ENCODE measurements at regions not wholly inside any gene's neighbourhood (a gene's known extent, or its start where the extent isn't known, plus 50 kb on each side); places are given as distances from the start of the nearest gene placed in this dataset.
"Not testable (repeated sequence)": the region's sequence is repeated elsewhere in the genome, so short reads cannot be mapped to it uniquely, and the experiment has no call there.

- DNase-seq, result no peak
Observed at GRCh38 chr12:78269620-78270019, 438.9 kb downstream of the NAV3 start.

DNA sequence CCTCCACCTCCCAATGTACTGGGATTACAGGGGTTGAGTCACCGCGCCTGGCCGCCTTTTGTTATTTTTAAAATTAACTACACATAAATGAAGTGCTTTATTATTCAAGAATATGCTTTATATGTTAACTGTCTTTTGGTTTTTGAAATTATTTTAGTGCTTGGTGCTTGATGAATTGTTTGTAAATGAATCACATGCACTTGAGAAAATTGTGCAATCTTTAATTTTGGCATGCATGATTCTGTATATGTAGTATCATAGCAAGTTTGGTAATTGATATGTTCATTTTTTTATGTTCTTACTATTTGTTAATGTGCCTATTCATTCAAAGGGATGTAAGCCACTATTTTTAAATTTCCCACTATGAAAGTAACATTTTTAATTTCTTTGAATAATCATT is 440.9 kb downstream of the NAV3 start:
- DNase-seq, result no peak

GRCh38 chr12:78275886-78276285 is 445.2 kb downstream of the NAV3 start:
- no peak for DNase-seq

GRCh38 chr12:78278706-78279190 is 448.1 kb downstream of the NAV3 start:
- no peak for DNase-seq

DNA sequence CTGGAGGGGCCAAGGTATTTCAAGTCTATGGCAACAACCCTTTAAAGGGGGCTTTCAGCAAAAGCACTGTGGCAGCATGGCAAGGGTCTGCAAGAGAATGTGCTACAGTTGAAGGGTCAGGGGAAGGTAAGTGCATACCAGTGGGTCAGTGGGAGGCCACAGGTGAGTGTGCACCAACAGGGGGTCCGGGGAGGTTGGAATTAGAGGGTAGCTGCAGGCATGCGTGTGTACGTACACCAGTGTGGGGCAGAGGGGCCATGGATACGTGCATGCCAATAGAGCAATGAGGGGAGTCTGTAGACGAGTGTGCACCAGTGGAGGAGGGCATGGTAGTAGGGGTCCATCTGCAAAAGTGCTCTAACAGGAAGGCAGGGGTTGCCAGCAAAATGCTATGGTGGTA is 448.9 kb downstream of the NAV3 start:
- DNase-seq, result no peak

- not testable (repeated sequence) for DNase-seq
Observed at GRCh38 chr12:78281102-78281501, 450.4 kb downstream of the NAV3 start.

GRCh38 chr12:78284417-78284816 is 453.7 kb downstream of the NAV3 start:
- DNase-seq, result no peak

- DNase-seq, result no peak
Observed at GRCh38 chr12:78290606-78291345, 460.1 kb downstream of the NAV3 start.

GRCh38 chr12:78293059-78293686 is 462.5 kb downstream of the NAV3 start:
- no peak for DNase-seq

DNA sequence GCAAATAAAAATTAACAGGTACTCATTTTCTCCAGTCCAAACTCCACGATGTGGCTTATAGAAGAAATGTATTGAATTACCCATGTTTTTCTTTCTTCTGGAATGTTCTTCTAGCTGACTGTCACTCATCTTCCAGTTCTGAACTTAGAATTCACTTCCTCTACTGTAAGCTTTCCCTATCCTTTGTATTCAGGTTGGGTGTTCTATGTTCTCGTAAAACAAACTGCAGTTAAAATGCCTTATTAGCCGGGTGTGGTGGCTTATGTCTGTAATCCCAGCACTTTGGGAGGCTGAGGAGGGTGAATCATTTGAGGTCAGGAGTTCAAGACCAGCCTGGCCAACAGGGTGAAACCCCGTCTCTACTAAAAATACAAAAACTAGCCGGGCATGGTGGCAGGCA is 470.6 kb downstream of the NAV3 start:
- DNase-seq, result not testable (repeated sequence)

DNA sequence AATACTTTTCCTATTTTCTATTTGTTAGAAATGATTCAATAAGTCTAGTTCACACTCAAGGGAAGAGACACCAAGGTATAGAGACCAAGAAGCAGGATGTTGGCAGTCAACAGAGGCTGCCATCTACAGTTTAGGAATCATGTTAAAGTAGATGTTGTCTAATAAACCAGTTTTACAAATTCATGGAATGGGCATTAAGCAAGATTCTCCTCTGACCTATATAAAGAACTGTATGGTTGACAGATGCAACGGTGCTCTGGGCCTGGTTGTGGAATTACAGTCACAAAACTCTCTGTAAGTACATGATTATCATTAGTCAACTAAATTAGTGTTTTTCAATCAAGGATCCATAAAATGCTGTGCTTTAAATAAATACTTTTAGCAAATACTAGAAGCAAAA is 475.1 kb downstream of the NAV3 start:
- DNase-seq, result no peak

GRCh38 chr12:78306236-78306635 is 475.5 kb downstream of the NAV3 start:
- DNase-seq, result no peak

DNA sequence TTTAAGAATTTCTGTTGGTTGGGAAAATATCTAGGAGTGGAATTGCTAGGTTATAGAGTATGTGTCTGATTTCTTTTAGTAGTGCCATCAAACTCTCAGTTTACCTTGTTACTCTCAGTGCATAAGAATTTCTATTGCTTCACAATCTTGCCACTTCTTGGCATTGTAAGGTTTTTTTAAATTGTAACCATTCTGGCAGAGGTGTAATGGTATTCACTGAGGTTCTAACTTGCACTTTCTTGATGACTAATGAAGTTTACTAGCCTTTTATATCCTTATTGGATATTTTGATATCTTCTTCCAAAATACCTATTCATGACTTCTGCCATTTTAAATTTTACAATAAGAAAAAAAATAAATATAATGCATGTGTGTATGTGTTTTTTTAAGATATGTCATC is 478.0 kb downstream of the NAV3 start:
- DNase-seq, result no peak

DNA sequence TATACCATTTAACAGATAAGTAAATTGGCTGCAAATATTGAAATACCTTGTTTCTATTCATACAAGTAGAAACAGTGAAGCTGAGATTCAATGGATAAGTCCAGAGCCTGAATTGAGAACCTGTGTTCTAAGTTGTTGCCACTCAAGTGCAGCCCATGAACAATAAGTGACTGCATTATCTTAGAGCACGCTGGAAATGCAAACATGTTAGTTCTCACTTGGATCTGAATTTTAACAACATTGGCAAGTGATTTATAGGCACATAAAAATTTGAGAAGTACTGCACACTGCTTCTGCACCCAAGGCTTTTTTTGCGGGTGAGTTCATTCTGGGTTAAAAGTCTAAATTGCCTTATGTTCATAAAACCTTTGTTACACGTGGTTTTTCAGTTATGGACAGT is 484.3 kb downstream of the NAV3 start:
- no peak for DNase-seq

GRCh38 chr12:78316136-78316535 is 485.4 kb downstream of the NAV3 start:
- DNase-seq, result no peak

GRCh38 chr12:78316631-78317468 is 486.2 kb downstream of the NAV3 start:
- DNase-seq, result no peak

- DNase-seq, result no peak
Observed at GRCh38 chr12:78321696-78322095, 491.0 kb downstream of the NAV3 start.

- DNase-seq, result no peak
Observed at GRCh38 chr12:78323226-78323625, 492.5 kb downstream of the NAV3 start.

GRCh38 chr12:78324234-78324633 is 493.5 kb downstream of the NAV3 start:
- no peak for DNase-seq

- no peak for DNase-seq
Observed at GRCh38 chr12:78328524-78328923, 497.8 kb downstream of the NAV3 start.

DNA sequence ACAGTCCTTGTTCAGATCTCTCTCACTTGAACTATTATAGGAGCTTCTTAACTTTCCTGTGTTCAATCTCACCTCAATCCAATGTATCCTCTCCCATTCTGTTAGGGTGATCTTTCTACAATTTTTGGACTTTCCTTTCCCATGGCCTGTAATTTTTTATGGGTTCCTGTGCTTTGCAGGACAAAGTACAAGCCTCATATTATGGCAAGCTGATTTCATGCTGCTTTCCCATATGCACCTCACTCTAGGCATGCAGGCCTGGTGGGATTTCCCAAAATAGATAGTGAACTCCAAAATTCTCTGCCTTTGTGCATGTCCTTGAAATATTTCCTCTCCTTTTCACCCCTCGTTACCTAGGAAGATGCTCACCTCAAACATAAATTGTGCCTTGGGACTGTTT is 499.4 kb downstream of the NAV3 start:
- peak in 1 of 14 donors; percentile 84 for DNase-seq

DNA sequence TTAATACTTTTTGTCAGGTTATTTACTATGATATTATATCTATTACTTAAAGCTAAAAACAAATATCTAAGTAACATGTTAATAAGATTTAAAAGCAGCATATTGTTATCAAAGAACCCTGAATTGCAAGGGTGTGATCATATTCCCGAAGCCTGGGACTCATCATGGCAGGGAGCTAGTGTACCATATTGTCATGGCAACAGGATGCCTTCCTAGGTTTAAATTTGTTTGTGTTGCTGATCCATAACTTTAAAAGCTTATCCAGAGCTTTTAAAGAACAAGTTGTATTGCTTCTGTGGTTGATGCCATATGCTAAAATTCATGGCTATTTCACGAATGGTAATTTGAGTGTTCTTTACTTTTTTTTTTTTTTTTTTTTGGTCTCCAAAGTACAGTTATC is 500.5 kb downstream of the NAV3 start:
- no peak for DNase-seq

DNA sequence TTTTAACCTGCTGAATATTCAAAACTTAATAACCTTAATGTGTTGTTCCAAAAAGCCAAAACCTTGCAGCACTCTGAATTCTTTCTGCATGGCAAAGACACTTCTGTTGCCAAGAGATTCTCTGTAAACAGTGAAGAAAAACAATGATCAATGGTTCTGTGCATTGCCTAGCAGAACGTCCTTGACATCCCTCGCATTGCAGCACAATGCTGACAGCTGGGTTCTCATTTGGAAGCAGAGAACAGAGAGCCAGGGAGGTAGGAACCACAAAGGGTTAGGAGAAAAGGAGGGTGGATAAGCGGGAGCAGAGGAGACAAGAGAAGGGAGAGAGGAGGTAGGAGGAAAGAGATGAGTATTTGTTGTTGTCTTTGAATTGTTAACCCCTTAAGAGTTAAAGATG is 501.1 kb downstream of the NAV3 start:
- DNase-seq, result peak in 1 of 14 donors; percentile 13

Measured in C1 segment of cervical spinal cord (tissue), 14 donors.